ENCODE measurements at regions not wholly inside any gene's neighbourhood (a gene's known extent, or its start where the extent isn't known, plus 50 kb on each side); places are given as distances from the start of the nearest gene placed in this dataset.

- Histone ChIP-seq H3K4me2 (no peak overlapping the region), H2AFZ (replicated peaks) (no peak overlapping the region), H3K27me3 (no peaks in the 10 kb centered on the region), H3F3A (ENCODE audit: low read depth) (no peaks in the 10 kb centered on the region), H3K9ac (no peak overlapping the region), H3K9me3 (ENCODE audit: low read depth) (no peaks in the 10 kb centered on the region), H3K27ac (no peak overlapping the region), H3K36me3 (no peaks in the 10 kb centered on the region), H3K4me1 (no peaks in the 10 kb centered on the region), H4K20me1 (ENCODE audit: low read depth) (no peaks in the 10 kb centered on the region), H3K4me3 (no peak overlapping the region), H3K79me2 (ENCODE audit: low read depth) (no peaks in the 10 kb centered on the region)
- peaks cover under 1% of the 10 kb centered on the region for H3K36me3 Mint-ChIP-seq
- peaks cover 2% of the 10 kb centered on the region for H3K27me3 Mint-ChIP-seq (ENCODE audit: insufficient read depth, low read depth)
- peaks cover 3% of the 10 kb centered on the region for H3K9me3 Mint-ChIP-seq
- H3K4me3 Mint-ChIP-seq, result no peak overlapping the region
- no peak for DNase-seq (ENCODE audit: low spot score)
- H3K27ac Mint-ChIP-seq, result no peak overlapping the region
- H3K4me1 Mint-ChIP-seq, result peaks cover 7% of the 10 kb centered on the region
- no peak for TF ChIP-seq EZH2 (IDR thresholded peaks at IDR 0.05)
- TF ChIP-seq CTCF (IDR thresholded peaks at IDR 0.05), result no peak
- TF ChIP-seq EZH2phosphoT487 (IDR thresholded peaks at IDR 0.05), result no peak
Measured at GRCh38 chrX:9184211-9184610, 150.3 kb upstream of the FAM9B start.

GRCh38 chrX:9188117-9188516 is 154.2 kb upstream of the FAM9B start:
- Histone ChIP-seq H3K36me3 (no peaks in the 10 kb centered on the region), H3K4me1 (peaks cover 9% of the 10 kb centered on the region), H3K27ac (no peak overlapping the region), H3K4me2 (no peak overlapping the region), H3K4me3 (no peak overlapping the region), H3F3A (ENCODE audit: low read depth) (no peaks in the 10 kb centered on the region), H4K20me1 (ENCODE audit: low read depth) (no peaks in the 10 kb centered on the region), H2AFZ (replicated peaks) (no peak overlapping the region), H3K9ac (no peak overlapping the region), H3K79me2 (ENCODE audit: low read depth) (no peaks in the 10 kb centered on the region), H3K27me3 (no peaks in the 10 kb centered on the region), H3K9me3 (ENCODE audit: low read depth) (no peaks in the 10 kb centered on the region)
- no peak overlapping the region for H3K4me3 Mint-ChIP-seq
- TF ChIP-seq EZH2 (IDR thresholded peaks at IDR 0.05), result no peak
- TF ChIP-seq CTCF (IDR thresholded peaks at IDR 0.05), result no peak
- TF ChIP-seq EZH2phosphoT487 (IDR thresholded peaks at IDR 0.05), result no peak
- H3K27me3 Mint-ChIP-seq (ENCODE audit: insufficient read depth, low read depth), result no peaks in the 10 kb centered on the region
- H3K36me3 Mint-ChIP-seq, result no peaks in the 10 kb centered on the region
- no peak for DNase-seq (ENCODE audit: low spot score)
- peaks cover 17% of the 10 kb centered on the region for H3K4me1 Mint-ChIP-seq
- H3K27ac Mint-ChIP-seq, result no peak overlapping the region
- peaks cover 1% of the 10 kb centered on the region for H3K9me3 Mint-ChIP-seq

DNA sequence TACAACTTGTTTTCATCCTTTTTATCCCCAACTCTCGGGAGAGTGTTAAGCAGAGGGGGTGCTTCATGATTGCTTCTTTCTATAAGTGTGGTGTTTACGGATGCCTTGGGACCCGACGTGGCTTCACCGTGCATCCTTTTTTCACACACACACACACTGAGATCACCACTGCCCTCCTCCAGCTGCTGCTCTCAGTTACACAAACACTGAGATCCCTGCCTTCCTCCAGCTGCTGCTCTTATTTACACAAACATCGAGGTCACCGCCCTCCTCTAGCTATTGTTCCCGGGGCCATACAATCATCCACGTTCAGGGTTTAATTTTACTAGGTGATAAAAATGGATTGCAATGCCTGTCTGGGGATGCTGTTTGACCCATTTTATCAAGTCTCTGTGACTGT is 155.4 kb upstream of the FAM9B start:
- H3K27ac Mint-ChIP-seq, result no peak overlapping the region
- DNase-seq (ENCODE audit: low spot score), result no peak
- H2AFZ ChIP-seq (replicated peaks), result peak overlapping the region; percentile 57

More for the DNA sequence above, 155.4 kb upstream of the FAM9B start:
- TF ChIP-seq EZH2 (IDR thresholded peaks at IDR 0.05), result no peak
- no peak for TF ChIP-seq EZH2phosphoT487 (IDR thresholded peaks at IDR 0.05)
- no peak for TF ChIP-seq CTCF (IDR thresholded peaks at IDR 0.05)
- Histone ChIP-seq H3F3A (ENCODE audit: low read depth) (no peaks in the 10 kb centered on the region), H3K9me3 (ENCODE audit: low read depth) (no peaks in the 10 kb centered on the region), H4K20me1 (ENCODE audit: low read depth) (no peaks in the 10 kb centered on the region), H3K36me3 (no peaks in the 10 kb centered on the region), H3K4me3 (no peak overlapping the region), H3K27me3 (no peaks in the 10 kb centered on the region), H3K4me2 (peak overlapping the region; percentile 13), H3K79me2 (ENCODE audit: low read depth) (no peaks in the 10 kb centered on the region), H3K9ac (no peak overlapping the region), H3K4me1 (peaks cover 9% of the 10 kb centered on the region), H3K27ac (no peak overlapping the region)
- Mint-ChIP-seq H3K9me3 (peaks cover 1% of the 10 kb centered on the region), H3K4me3 (no peak overlapping the region), H3K4me1 (peaks cover 17% of the 10 kb centered on the region), H3K36me3 (no peaks in the 10 kb centered on the region), H3K27me3 (ENCODE audit: insufficient read depth, low read depth) (peaks cover 4% of the 10 kb centered on the region)

All from neural progenitor cell (in vitro differentiated cells).